Fibroblast of lung (primary cell): ENCODE measurements at regions not wholly inside any gene's neighbourhood (a gene's known extent, or its start where the extent isn't known, plus 50 kb on each side); places are given as distances from the start of the nearest gene placed in this dataset.

Experiments
- CTCF ChIP-seq, 2 donors: IDR thresholded peaks in 1 of 2; conservative IDR thresholded peaks in 1 of 2; 1 replicate in 1 of 2; 2 replicates in 1 of 2; pipeline ENCODE4 v1.5.1; 2011 to 2012; ENCODE audit warnings: low read length in 2 of 2, control low read depth in 1 of 2, inconsistent platforms in 1 of 2, low read depth in 1 of 2, mild to moderate bottlenecking in 1 of 2
- EZH2 ChIP-seq: IDR thresholded peaks from 2 replicates; pipeline ENCODE4 v1.5.1; 2012; ENCODE audit warnings: low read length, control low read depth, mild to moderate bottlenecking; ENCODE audit errors: missing control alignments

- no peak for TF ChIP-seq CTCF (conservative IDR thresholded peaks at IDR 0.05 in 1 of 2, IDR thresholded peaks at IDR 0.05 in 1 of 2; ENCODE audit: low read depth in 1 of 2, low read length in 2 of 2)
- TF ChIP-seq EZH2: no peak
Measured at GRCh38 chr6:105981888-105982358, 104.2 kb upstream of the PRDM1 start.
